ENCODE measurements at regions not wholly inside any gene's neighbourhood (a gene's known extent, or its start where the extent isn't known, plus 50 kb on each side); places are given as distances from the start of the nearest gene placed in this dataset.

GRCh38 chr14:37665479-37665878 lies 70.0 kb downstream of the TTC6 start:
- intact Hi-C loops (cut with DNase I; ENCODE audit: low total_unique reads): no loop called here
- no peaks in the 10 kb centered on the region for H3K9me3 ChIP-seq
- H3K27me3 ChIP-seq: no peaks in the 10 kb centered on the region
- no peak for DNase-seq
- H3K4me1 ChIP-seq: no peaks in the 10 kb centered on the region
- no peaks in the 10 kb centered on the region for H3K36me3 ChIP-seq
- TF ChIP-seq CTCF (IDR thresholded peaks at IDR 0.05) (no peak), POLR2A (IDR thresholded peaks at IDR 0.05) (no peak)
- H3K4me3 ChIP-seq: no peak overlapping the region
- no peak overlapping the region for H3K27ac ChIP-seq

DNA sequence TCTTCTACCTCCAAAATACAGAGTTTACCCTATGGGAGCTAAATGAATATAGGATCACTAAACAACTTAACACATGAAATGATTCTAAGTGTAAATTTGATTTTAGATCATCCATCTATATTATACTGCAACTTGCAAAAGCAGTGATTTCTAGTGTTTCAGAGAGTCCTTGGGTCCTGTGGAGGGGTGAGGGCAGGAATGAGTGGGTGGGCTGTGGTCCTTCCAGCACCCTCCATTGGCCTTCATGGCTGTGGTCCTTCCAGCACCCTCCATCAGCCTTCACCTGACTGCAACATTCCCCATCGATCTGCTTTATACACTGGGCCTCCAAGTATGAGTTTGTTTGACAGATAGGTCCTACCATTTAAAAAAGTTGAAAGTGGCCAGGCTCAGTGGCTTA lies 70.5 kb downstream of the TTC6 start:
- intact Hi-C loops (cut with DNase I; ENCODE audit: low total_unique reads): no loop called here
- Histone ChIP-seq H3K9me3 (no peaks in the 10 kb centered on the region), H3K27me3 (no peaks in the 10 kb centered on the region), H3K36me3 (no peaks in the 10 kb centered on the region), H3K4me3 (no peak overlapping the region), H3K27ac (no peak overlapping the region), H3K4me1 (no peaks in the 10 kb centered on the region)
- DNase-seq: no peak
- TF ChIP-seq POLR2A (IDR thresholded peaks at IDR 0.05): no peak
- TF ChIP-seq CTCF (IDR thresholded peaks at IDR 0.05): no peak

- intact Hi-C loops (cut with DNase I; ENCODE audit: low total_unique reads): no loop called here
- H3K27ac ChIP-seq: no peak overlapping the region
- no peak for DNase-seq
- H3K9me3 ChIP-seq: no peaks in the 10 kb centered on the region
- H3K4me3 ChIP-seq: no peak overlapping the region
- TF ChIP-seq CTCF (IDR thresholded peaks at IDR 0.05) (no peak), POLR2A (IDR thresholded peaks at IDR 0.05) (no peak)
- H3K4me1 ChIP-seq: no peaks in the 10 kb centered on the region
- no peaks in the 10 kb centered on the region for H3K36me3 ChIP-seq
- no peaks in the 10 kb centered on the region for H3K27me3 ChIP-seq
These were observed 73.2 kb downstream of the TTC6 start for GRCh38 chr14:37668646-37669045.

DNA sequence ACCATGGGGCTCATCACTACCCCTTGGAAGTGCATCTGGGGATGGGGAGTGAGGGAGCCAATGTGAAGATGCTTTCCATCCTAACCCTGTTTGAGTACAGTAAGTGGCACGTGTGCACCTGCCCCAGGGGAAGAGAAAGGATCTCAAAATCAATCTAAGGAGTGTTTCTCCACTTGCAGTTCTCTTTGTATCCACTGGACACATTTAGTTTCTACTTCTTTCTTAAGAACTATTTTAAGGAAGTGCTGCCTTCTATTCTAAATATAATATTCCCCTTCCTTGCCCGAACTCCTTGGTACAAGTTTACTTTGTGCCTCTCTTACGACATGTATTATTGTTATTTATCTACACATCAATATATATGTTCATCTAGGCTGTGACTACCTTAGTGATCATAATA lies 73.8 kb downstream of the TTC6 start:
- TF ChIP-seq POLR2A (IDR thresholded peaks at IDR 0.05): no peak
- TF ChIP-seq CTCF (IDR thresholded peaks at IDR 0.05): no peak
- intact Hi-C loops (cut with DNase I; ENCODE audit: low total_unique reads): no loop called here

GRCh38 chr14:37673439-37673838 lies 78.0 kb downstream of the TTC6 start:
- H3K4me3 ChIP-seq: no peak overlapping the region
- H3K27me3 ChIP-seq: no peaks in the 10 kb centered on the region
- H3K9me3 ChIP-seq: no peaks in the 10 kb centered on the region
- intact Hi-C loops (cut with DNase I; ENCODE audit: low total_unique reads): no loop called here
- no peaks in the 10 kb centered on the region for H3K4me1 ChIP-seq
- H3K36me3 ChIP-seq: no peaks in the 10 kb centered on the region
- DNase-seq: no peak
- no peak for TF ChIP-seq CTCF (IDR thresholded peaks at IDR 0.05)
- no peak for TF ChIP-seq POLR2A (IDR thresholded peaks at IDR 0.05)
- no peak overlapping the region for H3K27ac ChIP-seq

More for the DNA sequence above, 73.8 kb downstream of the TTC6 start:
- Histone ChIP-seq H3K9me3 (no peaks in the 10 kb centered on the region), H3K4me1 (no peaks in the 10 kb centered on the region), H3K27ac (no peak overlapping the region), H3K4me3 (no peak overlapping the region), H3K36me3 (no peaks in the 10 kb centered on the region), H3K27me3 (no peaks in the 10 kb centered on the region)
- DNase-seq: no peak

Data from uterus (tissue), 3 donors.